ENCODE measurements at regions not wholly inside any gene's neighbourhood (a gene's known extent, or its start where the extent isn't known, plus 50 kb on each side); places are given as distances from the start of the nearest gene placed in this dataset.

- Histone ChIP-seq H3K4me3 (replicated peaks in 1 of 3; ENCODE audit: low read depth in 2 of 3, low read length in 3 of 3) (no peak overlapping the region), H3K9ac (ENCODE audit: insufficient read depth, low read length, poor library complexity, severe bottlenecking) (no peak overlapping the region), H3K79me2 (ENCODE audit: insufficient read depth, low read length) (no peaks in the 10 kb centered on the region), H3K4me2 (replicated peaks; ENCODE audit: extremely low read depth, low read length, poor library complexity, severe bottlenecking) (no peak overlapping the region), H4K20me1 (ENCODE audit: insufficient read depth, low read length) (no peaks in the 10 kb centered on the region), H3K36me3 (replicated peaks in 1 of 2; ENCODE audit: control insufficient read depth in 1 of 2, insufficient read depth in 2 of 2, low read length in 2 of 2) (no peaks in the 10 kb centered on the region), H3K4me1 (ENCODE audit: control insufficient read depth in 1 of 2, insufficient read depth in 2 of 2, low read length in 2 of 2) (no peaks in the 10 kb centered on the region), H3K9me3 (replicated peaks in 1 of 2; ENCODE audit: control insufficient read depth in 1 of 2, insufficient read depth in 1 of 2, low read length in 2 of 2) (no peaks in the 10 kb centered on the region), H2AFZ (ENCODE audit: insufficient read depth, low read depth, low read length, poor library complexity, severe bottlenecking) (no peak overlapping the region), H3K27me3 (ENCODE audit: control insufficient read depth in 2 of 2, insufficient read depth in 2 of 2, low read length in 2 of 2) (peaks cover 0 to 2% of the 10 kb centered on the region in 2 donors), H3K27ac (ENCODE audit: low read depth in 1 of 2, low read length in 2 of 2) (no peak overlapping the region)
- H3K36me3 Mint-ChIP-seq, result no peaks in the 10 kb centered on the region
- DNase-seq, result no peak
- WGBS (ENCODE audit: insufficient coverage), result no CpG with 5 or more reads among the region's 3 CpGs
- peaks cover 0 to 5% (median 3%) of the 10 kb centered on the region in 3 donors for H3K27me3 Mint-ChIP-seq (ENCODE audit: low read depth in 3 of 3)
- H3K9me3 Mint-ChIP-seq, result peaks cover 0 to 1% (median 0%) of the 10 kb centered on the region in 7 donors
- TF ChIP-seq CTCF (IDR thresholded peaks at IDR 0.05), result no peak
- H3K4me3 Mint-ChIP-seq, result no peak overlapping the region
- H3K27ac Mint-ChIP-seq, result no peak overlapping the region
- intact Hi-C loops (cut with micrococcal nuclease), result no loop called here
- H3K4me1 Mint-ChIP-seq, result no peaks in the 10 kb centered on the region
These were observed 190.8 kb upstream of the BMP2 start for GRCh38 chr20:6576726-6577125.

DNA sequence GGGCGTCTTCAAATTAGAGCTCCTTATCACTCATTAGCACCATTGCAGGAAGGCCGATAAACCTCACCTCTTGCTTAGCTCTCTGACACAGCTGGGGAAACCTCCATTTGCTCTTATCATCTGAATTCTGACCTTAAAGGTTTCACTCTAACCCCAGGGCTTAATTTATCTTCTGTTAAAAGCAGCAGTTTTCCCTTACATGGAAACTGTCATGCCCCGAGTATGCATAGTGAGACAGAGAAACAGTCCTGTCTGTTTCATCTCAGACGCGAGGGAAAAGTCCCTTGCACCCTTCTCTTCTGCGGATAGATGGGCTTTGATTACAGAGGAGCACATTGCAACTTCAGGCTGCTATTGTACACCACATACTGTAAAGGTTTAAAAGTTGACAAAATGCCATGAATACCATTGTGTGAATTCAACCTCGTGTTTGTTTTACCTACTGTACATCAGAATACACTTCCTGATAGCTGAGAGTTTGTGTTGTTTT is 191.5 kb upstream of the BMP2 start:
- H3K27ac Mint-ChIP-seq, result no peak overlapping the region
- no peaks in the 10 kb centered on the region for H3K36me3 Mint-ChIP-seq
- H3K4me1 Mint-ChIP-seq, result no peaks in the 10 kb centered on the region
- Histone ChIP-seq H3K9ac (ENCODE audit: insufficient read depth, low read length, poor library complexity, severe bottlenecking) (no peak overlapping the region), H3K4me2 (replicated peaks; ENCODE audit: extremely low read depth, low read length, poor library complexity, severe bottlenecking) (no peak overlapping the region), H3K27ac (ENCODE audit: low read depth in 1 of 2, low read length in 2 of 2) (no peak overlapping the region), H2AFZ (ENCODE audit: insufficient read depth, low read depth, low read length, poor library complexity, severe bottlenecking) (no peak overlapping the region), H3K4me1 (ENCODE audit: control insufficient read depth in 1 of 2, insufficient read depth in 2 of 2, low read length in 2 of 2) (no peaks in the 10 kb centered on the region), H3K36me3 (replicated peaks in 1 of 2; ENCODE audit: control insufficient read depth in 1 of 2, insufficient read depth in 2 of 2, low read length in 2 of 2) (no peaks in the 10 kb centered on the region), H3K9me3 (replicated peaks in 1 of 2; ENCODE audit: control insufficient read depth in 1 of 2, insufficient read depth in 1 of 2, low read length in 2 of 2) (no peaks in the 10 kb centered on the region), H3K27me3 (ENCODE audit: control insufficient read depth in 2 of 2, insufficient read depth in 2 of 2, low read length in 2 of 2) (peaks cover 0 to 2% of the 10 kb centered on the region in 2 donors), H3K79me2 (ENCODE audit: insufficient read depth, low read length) (no peaks in the 10 kb centered on the region), H3K4me3 (replicated peaks in 1 of 3; ENCODE audit: low read depth in 2 of 3, low read length in 3 of 3) (no peak overlapping the region), H4K20me1 (ENCODE audit: insufficient read depth, low read length) (no peaks in the 10 kb centered on the region)
- no peak for TF ChIP-seq CTCF (IDR thresholded peaks at IDR 0.05)
- no peak overlapping the region for H3K4me3 Mint-ChIP-seq
- H3K9me3 Mint-ChIP-seq, result peaks cover 0 to 1% (median 0%) of the 10 kb centered on the region in 7 donors
- 75% methylated on average over 3 of the region's 7 CpGs for WGBS (ENCODE audit: insufficient coverage)
- no peak for DNase-seq
- peaks cover 0 to 5% (median 2%) of the 10 kb centered on the region in 3 donors for H3K27me3 Mint-ChIP-seq (ENCODE audit: low read depth in 3 of 3)
- intact Hi-C loops (cut with micrococcal nuclease), result no loop called here

Measured in CD14-positive monocyte (primary cell).